ENCODE measurements at regions not wholly inside any gene's neighbourhood (a gene's known extent, or its start where the extent isn't known, plus 50 kb on each side); places are given as distances from the start of the nearest gene placed in this dataset.

DNA sequence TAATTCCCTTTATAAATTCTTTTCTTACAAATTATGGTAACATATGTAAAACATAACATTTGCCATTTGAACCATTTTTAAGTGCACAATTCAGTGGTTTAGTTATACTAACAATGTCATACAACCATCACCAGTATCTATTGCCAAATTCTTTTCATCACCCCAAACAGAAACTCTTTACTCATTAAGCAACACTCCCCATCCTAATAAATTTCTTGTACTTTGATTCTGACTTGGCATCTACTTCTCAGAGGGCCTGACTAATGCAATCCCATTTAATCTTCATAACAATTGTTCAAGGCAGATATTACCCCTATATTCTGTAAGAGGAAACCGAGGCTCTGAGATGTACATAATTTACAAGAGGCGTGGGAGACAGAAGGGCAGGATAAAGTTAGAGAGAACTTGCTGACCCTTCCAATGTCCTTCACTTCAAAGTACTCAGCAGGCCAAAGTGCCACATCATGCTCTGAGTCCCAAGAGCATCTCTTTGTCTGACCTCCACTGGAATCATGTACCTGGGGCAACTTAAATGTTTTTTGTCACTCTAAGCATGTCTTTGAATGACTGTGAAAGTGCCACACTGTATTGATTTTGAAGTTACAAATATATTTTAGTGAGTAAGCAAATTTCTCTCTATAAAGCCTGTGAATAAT lies 255.3 kb downstream of the KIF4B start:
- H3K27ac ChIP-seq (ENCODE audit: low read depth, low read length) = no peak overlapping the region
- no peak overlapping the region for H3K4me3 ChIP-seq (ENCODE audit: insufficient read depth, low read length, poor library complexity, severe bottlenecking)
- TF ChIP-seq, protein P1, sequence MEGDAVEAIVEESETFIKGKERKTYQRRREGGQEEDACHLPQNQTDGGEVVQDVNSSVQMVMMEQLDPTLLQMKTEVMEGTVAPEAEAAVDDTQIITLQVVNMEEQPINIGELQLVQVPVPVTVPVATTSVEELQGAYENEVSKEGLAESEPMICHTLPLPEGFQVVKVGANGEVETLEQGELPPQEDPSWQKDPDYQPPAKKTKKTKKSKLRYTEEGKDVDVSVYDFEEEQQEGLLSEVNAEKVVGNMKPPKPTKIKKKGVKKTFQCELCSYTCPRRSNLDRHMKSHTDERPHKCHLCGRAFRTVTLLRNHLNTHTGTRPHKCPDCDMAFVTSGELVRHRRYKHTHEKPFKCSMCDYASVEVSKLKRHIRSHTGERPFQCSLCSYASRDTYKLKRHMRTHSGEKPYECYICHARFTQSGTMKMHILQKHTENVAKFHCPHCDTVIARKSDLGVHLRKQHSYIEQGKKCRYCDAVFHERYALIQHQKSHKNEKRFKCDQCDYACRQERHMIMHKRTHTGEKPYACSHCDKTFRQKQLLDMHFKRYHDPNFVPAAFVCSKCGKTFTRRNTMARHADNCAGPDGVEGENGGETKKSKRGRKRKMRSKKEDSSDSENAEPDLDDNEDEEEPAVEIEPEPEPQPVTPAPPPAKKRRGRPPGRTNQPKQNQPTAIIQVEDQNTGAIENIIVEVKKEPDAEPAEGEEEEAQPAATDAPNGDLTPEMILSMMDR (IDR thresholded peaks at IDR 0.05; ENCODE audit: insufficient read depth, low read length, poor library complexity, severe bottlenecking) = no peak
- no peak for TF ChIP-seq EZH2phosphoT487 (conservative IDR thresholded peaks at IDR 0.05; ENCODE audit: low read length)
- no peak overlapping the region for H3K4me2 ChIP-seq (ENCODE audit: low read depth, low read length, poor library complexity, severe bottlenecking)
- H4K20me1 ChIP-seq (ENCODE audit: low read depth, low read length) = no peaks in the 10 kb centered on the region
- no peaks in the 10 kb centered on the region for H3K27me3 ChIP-seq (ENCODE audit: low read length)
- no peaks in the 10 kb centered on the region for H3K79me2 ChIP-seq (ENCODE audit: insufficient read depth, low read length)
- no peaks in the 10 kb centered on the region for H3F3A ChIP-seq (ENCODE audit: insufficient read depth)
- H3K9me2 ChIP-seq (replicated peaks; ENCODE audit: insufficient read depth, low read length) = no peaks in the 10 kb centered on the region
- H2AFZ ChIP-seq (ENCODE audit: low read depth, low read length, severe bottlenecking) = no peak overlapping the region
- H3K9me3 ChIP-seq (ENCODE audit: insufficient read depth, low read length) = no peaks in the 10 kb centered on the region
- H3K9ac ChIP-seq (ENCODE audit: low read length) = no peak overlapping the region
- no peaks in the 10 kb centered on the region for H3K36me3 ChIP-seq (ENCODE audit: low read length)

DNA sequence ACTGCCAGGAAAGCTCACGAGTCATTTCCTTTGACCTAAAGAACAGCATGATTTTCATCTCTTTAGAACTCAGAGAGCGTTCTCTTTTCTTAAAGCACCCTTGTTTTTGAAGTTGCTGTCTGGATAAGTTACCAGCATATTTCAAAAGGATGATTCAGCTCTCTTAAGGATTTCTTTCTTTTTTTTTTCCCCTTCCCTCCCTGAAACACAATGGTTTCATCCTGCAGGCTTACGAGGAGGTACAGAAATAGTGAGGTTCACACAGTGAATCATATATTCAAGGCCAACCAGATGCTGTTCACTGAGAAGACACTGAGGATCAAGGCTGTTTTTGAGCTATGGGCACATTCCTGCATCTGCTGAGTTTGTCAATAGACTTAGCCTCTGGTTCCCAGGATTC lies 257.2 kb downstream of the KIF4B start:
- H3K4me2 ChIP-seq (ENCODE audit: low read depth, low read length, poor library complexity, severe bottlenecking) = no peak overlapping the region
- H3F3A ChIP-seq (ENCODE audit: insufficient read depth) = no peaks in the 10 kb centered on the region
- no peaks in the 10 kb centered on the region for H4K20me1 ChIP-seq (ENCODE audit: low read depth, low read length)
- no peaks in the 10 kb centered on the region for H3K9me2 ChIP-seq (replicated peaks; ENCODE audit: insufficient read depth, low read length)
- no peaks in the 10 kb centered on the region for H3K36me3 ChIP-seq (ENCODE audit: low read length)
- no peak overlapping the region for H3K9ac ChIP-seq (ENCODE audit: low read length)
- TF ChIP-seq, protein P1 (IDR thresholded peaks at IDR 0.05; ENCODE audit: insufficient read depth, low read length, poor library complexity, severe bottlenecking) = no peak
- no peak for TF ChIP-seq EZH2phosphoT487 (conservative IDR thresholded peaks at IDR 0.05; ENCODE audit: low read length)
- H3K27me3 ChIP-seq (ENCODE audit: low read length) = no peaks in the 10 kb centered on the region
- H3K9me3 ChIP-seq (ENCODE audit: insufficient read depth, low read length) = no peaks in the 10 kb centered on the region
- no peak overlapping the region for H3K27ac ChIP-seq (ENCODE audit: low read depth, low read length)
- no peak overlapping the region for H2AFZ ChIP-seq (ENCODE audit: low read depth, low read length, severe bottlenecking)
- H3K4me3 ChIP-seq (ENCODE audit: insufficient read depth, low read length, poor library complexity, severe bottlenecking) = no peak overlapping the region
- no peaks in the 10 kb centered on the region for H3K79me2 ChIP-seq (ENCODE audit: insufficient read depth, low read length)

DNA sequence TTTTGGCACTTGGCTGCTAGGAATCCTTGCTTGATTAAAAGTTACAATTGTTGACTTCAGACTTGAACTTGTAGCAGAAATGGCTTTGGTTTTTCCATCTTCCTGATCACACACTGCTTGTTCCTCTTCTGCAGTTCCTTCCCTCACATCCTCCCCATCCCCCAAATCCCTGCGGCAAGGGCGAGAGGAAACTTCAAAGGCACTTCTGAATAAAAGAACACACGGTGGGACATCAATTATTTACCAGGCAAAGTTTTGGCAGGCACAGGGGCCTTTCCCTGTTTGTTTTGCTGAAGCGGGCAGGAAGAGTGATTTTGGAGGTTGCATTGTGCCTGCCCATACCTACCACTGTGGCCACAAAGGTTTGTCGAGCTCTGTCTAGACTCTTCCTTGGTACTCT lies 260.9 kb downstream of the KIF4B start:
- H3K9me2 ChIP-seq (replicated peaks; ENCODE audit: insufficient read depth, low read length) = no peaks in the 10 kb centered on the region
- no peak overlapping the region for H3K4me2 ChIP-seq (ENCODE audit: low read depth, low read length, poor library complexity, severe bottlenecking)
- TF ChIP-seq, protein P1 (IDR thresholded peaks at IDR 0.05; ENCODE audit: insufficient read depth, low read length, poor library complexity, severe bottlenecking) = no peak
- TF ChIP-seq EZH2phosphoT487 (conservative IDR thresholded peaks at IDR 0.05; ENCODE audit: low read length) = no peak
- no peak overlapping the region for H3K9ac ChIP-seq (ENCODE audit: low read length)
- no peaks in the 10 kb centered on the region for H3K9me3 ChIP-seq (ENCODE audit: insufficient read depth, low read length)
- H3K4me3 ChIP-seq (ENCODE audit: insufficient read depth, low read length, poor library complexity, severe bottlenecking) = no peak overlapping the region
- H3K27ac ChIP-seq (ENCODE audit: low read depth, low read length) = no peak overlapping the region
- no peaks in the 10 kb centered on the region for H3K36me3 ChIP-seq (ENCODE audit: low read length)
- no peaks in the 10 kb centered on the region for H3K79me2 ChIP-seq (ENCODE audit: insufficient read depth, low read length)
- H3K27me3 ChIP-seq (ENCODE audit: low read length) = no peaks in the 10 kb centered on the region
- H4K20me1 ChIP-seq (ENCODE audit: low read depth, low read length) = no peaks in the 10 kb centered on the region
- no peak overlapping the region for H2AFZ ChIP-seq (ENCODE audit: low read depth, low read length, severe bottlenecking)
- no peaks in the 10 kb centered on the region for H3F3A ChIP-seq (ENCODE audit: insufficient read depth)
